HG02870 (cell line): ENCODE measurements at regions not wholly inside any gene's neighbourhood (a gene's known extent, or its start where the extent isn't known, plus 50 kb on each side); places are given as distances from the start of the nearest gene placed in this dataset.

Experiments used
- ATAC-seq: cut with Tn5 transposase; IDR thresholded peaks from one replicate; pipeline ENCODE4 v1.9.1; 2021; ENCODE audit warnings: mild to moderate bottlenecking, moderate library complexity; ENCODE audit not compliant: unreplicated experiment

GRCh38 chr7:46557295-46557711, 636.2 kb upstream of the IGFBP3 start:
- no peak for ATAC-seq

GRCh38 chr7:46554688-46555422, 633.8 kb upstream of the IGFBP3 start:
- ATAC-seq: no peak

- ATAC-seq: no peak
Measured at GRCh38 chr7:46551603-46552002, 630.5 kb upstream of the IGFBP3 start.

GRCh38 chr7:46550864-46551263, 629.8 kb upstream of the IGFBP3 start:
- no peak for ATAC-seq

GRCh38 chr7:46549892-46550639, 629.0 kb upstream of the IGFBP3 start:
- no peak for ATAC-seq

GRCh38 chr7:46549347-46549746, 628.3 kb upstream of the IGFBP3 start:
- no peak for ATAC-seq

- no peak for ATAC-seq
Measured at GRCh38 chr7:46547044-46547443, 626.0 kb upstream of the IGFBP3 start.

- ATAC-seq: no peak
Measured at GRCh38 chr7:46545790-46546189, 624.7 kb upstream of the IGFBP3 start.

- ATAC-seq: no peak
Measured at GRCh38 chr7:46544396-46545008, 623.4 kb upstream of the IGFBP3 start.

- ATAC-seq: no peak
Measured at GRCh38 chr7:46542076-46542475, 621.0 kb upstream of the IGFBP3 start.

- no peak for ATAC-seq
Measured at GRCh38 chr7:46539892-46540483, 618.9 kb upstream of the IGFBP3 start.

GRCh38 chr7:46537191-46537905, 616.3 kb upstream of the IGFBP3 start:
- ATAC-seq: no peak

GRCh38 chr7:46534664-46535588, 613.9 kb upstream of the IGFBP3 start:
- no peak for ATAC-seq

GRCh38 chr7:46533946-46534345, 612.9 kb upstream of the IGFBP3 start:
- ATAC-seq: no peak

- no peak for ATAC-seq
Measured at GRCh38 chr7:46532571-46532970, 611.5 kb upstream of the IGFBP3 start.

GRCh38 chr7:46530081-46530750, 609.1 kb upstream of the IGFBP3 start:
- ATAC-seq: no peak

GRCh38 chr7:46527360-46527759, 606.3 kb upstream of the IGFBP3 start:
- no peak for ATAC-seq

GRCh38 chr7:46525876-46526275, 604.8 kb upstream of the IGFBP3 start:
- no peak for ATAC-seq

GRCh38 chr7:46524350-46524749, 603.3 kb upstream of the IGFBP3 start:
- no peak for ATAC-seq
